B cell (primary cell): ENCODE measurements at regions not wholly inside any gene's neighbourhood (a gene's known extent, or its start where the extent isn't known, plus 50 kb on each side); places are given as distances from the start of the nearest gene placed in this dataset.

ENCODE experiments used
- ATAC-seq: fragments of 200-7000 bp; cut with Tn5 transposase; one replicate; pipeline ENCODE4 v1.10.0; 2021; ENCODE audit warnings: low read depth, mild to moderate bottlenecking, moderate number of reproducible peaks, moderate library complexity
- CTCF ChIA-PET: fragments of 350-600 bp; sonication (Branson Sonifier 250); formaldehyde crosslinking; loops from one replicate; lab custom pipeline; 2021; ENCODE audit warnings: antibody characterized with exemption, inconsistent platforms; lab: Charles Lee
- POLR2A ChIA-PET: fragments of 350-600 bp; sonication (Branson Sonifier 250); formaldehyde crosslinking; loops from one replicate; lab custom pipeline; 2021; ENCODE audit warnings: antibody characterized with exemption; lab: Charles Lee
- DNase-seq: peaks from one replicate; pipeline ENCODE4 v3.0.0; 2013
- H2AFZ ChIP-seq: 2 replicates; pipeline ENCODE4 v1.6.1; 2012; ENCODE audit warnings: mild to moderate bottlenecking, low read depth, low read length; ENCODE audit not compliant: insufficient read depth, poor library complexity, severe bottlenecking
- H3K27ac ChIP-seq, 2 donors: 1 replicate in 1 of 2; 2 replicates in 1 of 2; pipeline ENCODE4 v1.5.1; 2012 to 2013; ENCODE audit warnings: low read length in 2 of 2, mild to moderate bottlenecking in 2 of 2, moderate library complexity in 1 of 2
- H3K27me3 ChIP-seq, 4 experiments: fragments of 200-600 bp in 1 of 4; sonication (generic) in 1 of 4; replicated peaks in 1 of 4; 1 replicate in 2 of 4; 2 replicates in 2 of 4; pipeline versions ENCODE4 v1.6.1 to v1.7.0; 2013 to 2016; ENCODE audit warnings: low read length in 3 of 4, mild to moderate bottlenecking in 2 of 4, mixed read lengths in 1 of 4, moderate library complexity in 1 of 4; ENCODE audit not compliant: insufficient read depth in 4 of 4, control insufficient read depth in 3 of 4; ENCODE audit errors: control extremely low read depth in 1 of 4
- H3K36me3 ChIP-seq, 2 experiments: replicated peaks in 1 of 2; 1 replicate in 1 of 2; 2 replicates in 1 of 2; pipeline versions ENCODE4 v1.6.1 to v1.7.1; 2013; ENCODE audit warnings: low read length in 1 of 2; ENCODE audit not compliant: insufficient read depth in 2 of 2, control insufficient read depth in 1 of 2; ENCODE audit errors: control extremely low read depth in 1 of 2, extremely low read depth in 1 of 2
- H3K4me1 ChIP-seq, 2 donors: fragments of 200-600 bp in 1 of 2; sonication (generic) in 1 of 2; 1 replicate in 1 of 2; 2 replicates in 1 of 2; pipeline versions ENCODE4 v1.5.1 to v1.6.1; 2013 to 2017; ENCODE audit warnings: low read length in 2 of 2; ENCODE audit not compliant: control insufficient read depth in 2 of 2, insufficient read depth in 2 of 2
- H3K4me2 ChIP-seq: replicated peaks from 2 replicates; pipeline ENCODE3; 2012; ENCODE audit warnings: mild to moderate bottlenecking, low read depth, low read length; ENCODE audit not compliant: poor library complexity, severe bottlenecking
- H3K4me3 ChIP-seq, 5 experiments: fragments of 200-600 bp in 1 of 5; sonication (generic) in 1 of 5; 1 replicate in 3 of 5; 2 replicates in 2 of 5; pipeline versions ENCODE4 v1.5.1 to v1.7.0; 2011 to 2016; ENCODE audit warnings: low read length in 4 of 5, mild to moderate bottlenecking in 4 of 5, low read depth in 2 of 5, control low read depth in 1 of 5, moderate library complexity in 1 of 5; ENCODE audit not compliant: insufficient read depth in 1 of 5; ENCODE audit errors: control extremely low read depth in 1 of 5, extremely low read depth in 1 of 5
- H3K79me2 ChIP-seq: fragments of 200-600 bp; sonication (generic); one replicate; pipeline ENCODE4 v1.6.0; 2016; ENCODE audit warnings: low read length; ENCODE audit not compliant: control insufficient read depth, insufficient read depth
- H3K9ac ChIP-seq: fragments of 200-600 bp; sonication (generic); 2 replicates; pipeline ENCODE4 v1.6.1; 2017; ENCODE audit warnings: mild to moderate bottlenecking, low read length, moderate library complexity
- H3K9me3 ChIP-seq, 3 donors: one replicate each; pipeline versions ENCODE4 v1.6.1 to v1.7.1; 2013; ENCODE audit warnings: low read length in 2 of 3; ENCODE audit not compliant: control insufficient read depth in 2 of 3, insufficient read depth in 1 of 3; ENCODE audit errors: control extremely low read depth in 1 of 3
- H4K20me1 ChIP-seq: 2 replicates; pipeline ENCODE4 v1.6.0; 2012; ENCODE audit warnings: mild to moderate bottlenecking, low read length; ENCODE audit not compliant: insufficient read depth, control insufficient read depth, poor library complexity, severe bottlenecking
- H3K27ac Mint-ChIP-seq: one replicate; pipeline ENCODE4 v1.8.0; 2021; ENCODE audit warnings: mixed read lengths
- H3K27me3 Mint-ChIP-seq: one replicate; pipeline ENCODE4 v1.8.0; 2021; ENCODE audit warnings: mixed read lengths
- H3K4me1 Mint-ChIP-seq: one replicate; pipeline ENCODE4 v1.8.0; 2021; ENCODE audit warnings: mixed read lengths
- H3K4me3 Mint-ChIP-seq: one replicate; pipeline ENCODE4 v1.8.0; 2021; ENCODE audit warnings: mixed read lengths
- H3K9me3 Mint-ChIP-seq: one replicate; pipeline ENCODE4 v1.8.0; 2022; ENCODE audit warnings: mixed read lengths; ENCODE audit not compliant: insufficient read depth
- EZH2 ChIP-seq: IDR thresholded peaks from 2 replicates; pipeline ENCODE4 v1.6.1; 2012; ENCODE audit warnings: borderline replicate concordance, low read depth, mild to moderate bottlenecking, moderate library complexity, low read length; ENCODE audit not compliant: insufficient read depth, poor library complexity, severe bottlenecking
- WGBS: methylation state at CpG from one replicate; pipeline ENCODE4 v1.1.5; 2013; ENCODE audit warnings: missing lambda C conversion rate; ENCODE audit not compliant: insufficient coverage; 5-methylcytosine and 5-hydroxymethylcytosine counted together
- intact Hi-C: fragments of 100-400 bp; cut with micrococcal nuclease; formaldehyde crosslinking; loops from one replicate; pipeline ENCODE4 v1.10.0; 2022
- TF ChIP-seq, protein P1 (sequence below): fragments of 200-600 bp; IDR thresholded peaks from one replicate; pipeline ENCODE4 v1.8.0; 2022; ENCODE audit warnings: antibody characterized with exemption, mild to moderate bottlenecking

GRCh38 chr13:64849196-64849595 is 2380.9 kb downstream of the PCDH9 start:
- H2AFZ ChIP-seq = no peak overlapping the region
- no peaks in the 10 kb centered on the region for H3K79me2 ChIP-seq
- Mint-ChIP-seq H3K27me3 (no peaks in the 10 kb centered on the region), H3K4me3 (no peak overlapping the region), H3K27ac (no peak overlapping the region), H3K9me3 (no peaks in the 10 kb centered on the region), H3K4me1 (no peaks in the 10 kb centered on the region)
- POLR2A ChIA-PET = no interaction called here
- no peaks in the 10 kb centered on the region for H3K36me3 ChIP-seq
- H3K4me3 ChIP-seq = no peak overlapping the region
- H3K27me3 ChIP-seq = no peaks in the 10 kb centered on the region
- H4K20me1 ChIP-seq = no peaks in the 10 kb centered on the region
- ATAC-seq (no peak), DNase-seq (no peak)
- H3K4me2 ChIP-seq = no peak overlapping the region
- H3K9me3 ChIP-seq = no peaks in the 10 kb centered on the region
- H3K9ac ChIP-seq = no peak overlapping the region
- no peak overlapping the region for H3K27ac ChIP-seq
- intact Hi-C loops = no loop called here
- no peak for TF ChIP-seq EZH2
- TF ChIP-seq, protein P1, sequence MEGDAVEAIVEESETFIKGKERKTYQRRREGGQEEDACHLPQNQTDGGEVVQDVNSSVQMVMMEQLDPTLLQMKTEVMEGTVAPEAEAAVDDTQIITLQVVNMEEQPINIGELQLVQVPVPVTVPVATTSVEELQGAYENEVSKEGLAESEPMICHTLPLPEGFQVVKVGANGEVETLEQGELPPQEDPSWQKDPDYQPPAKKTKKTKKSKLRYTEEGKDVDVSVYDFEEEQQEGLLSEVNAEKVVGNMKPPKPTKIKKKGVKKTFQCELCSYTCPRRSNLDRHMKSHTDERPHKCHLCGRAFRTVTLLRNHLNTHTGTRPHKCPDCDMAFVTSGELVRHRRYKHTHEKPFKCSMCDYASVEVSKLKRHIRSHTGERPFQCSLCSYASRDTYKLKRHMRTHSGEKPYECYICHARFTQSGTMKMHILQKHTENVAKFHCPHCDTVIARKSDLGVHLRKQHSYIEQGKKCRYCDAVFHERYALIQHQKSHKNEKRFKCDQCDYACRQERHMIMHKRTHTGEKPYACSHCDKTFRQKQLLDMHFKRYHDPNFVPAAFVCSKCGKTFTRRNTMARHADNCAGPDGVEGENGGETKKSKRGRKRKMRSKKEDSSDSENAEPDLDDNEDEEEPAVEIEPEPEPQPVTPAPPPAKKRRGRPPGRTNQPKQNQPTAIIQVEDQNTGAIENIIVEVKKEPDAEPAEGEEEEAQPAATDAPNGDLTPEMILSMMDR = no peak
- H3K4me1 ChIP-seq = no peaks in the 10 kb centered on the region
- CTCF ChIA-PET = no interaction called here

GRCh38 chr13:64847767-64848166 is 2382.4 kb downstream of the PCDH9 start:
- H3K27ac ChIP-seq = no peak overlapping the region
- H2AFZ ChIP-seq = no peak overlapping the region
- CTCF ChIA-PET = no interaction called here
- 89% methylated on average over 1 of the region's 6 CpGs for whole genome bisulfite sequencing
- intact Hi-C loops = no loop called here
- Mint-ChIP-seq H3K9me3 (no peaks in the 10 kb centered on the region), H3K4me1 (no peaks in the 10 kb centered on the region), H3K27ac (no peak overlapping the region), H3K4me3 (no peak overlapping the region), H3K27me3 (no peaks in the 10 kb centered on the region)
- H3K4me2 ChIP-seq = no peak overlapping the region
- H3K9me3 ChIP-seq = no peaks in the 10 kb centered on the region
- DNase-seq = no peak
- no peaks in the 10 kb centered on the region for H3K27me3 ChIP-seq
- H3K4me1 ChIP-seq = no peaks in the 10 kb centered on the region
- no peaks in the 10 kb centered on the region for H3K79me2 ChIP-seq
- POLR2A ChIA-PET = no interaction called here
- H4K20me1 ChIP-seq = no peaks in the 10 kb centered on the region
- no peak overlapping the region for H3K4me3 ChIP-seq
- H3K9ac ChIP-seq = no peak overlapping the region
- TF ChIP-seq EZH2 = no peak
- TF ChIP-seq, protein P1 = no peak
- no peaks in the 10 kb centered on the region for H3K36me3 ChIP-seq
- ATAC-seq = no peak
